ENCODE measurements at regions not wholly inside any gene's neighbourhood (a gene's known extent, or its start where the extent isn't known, plus 50 kb on each side); places are given as distances from the start of the nearest gene placed in this dataset.

DNA sequence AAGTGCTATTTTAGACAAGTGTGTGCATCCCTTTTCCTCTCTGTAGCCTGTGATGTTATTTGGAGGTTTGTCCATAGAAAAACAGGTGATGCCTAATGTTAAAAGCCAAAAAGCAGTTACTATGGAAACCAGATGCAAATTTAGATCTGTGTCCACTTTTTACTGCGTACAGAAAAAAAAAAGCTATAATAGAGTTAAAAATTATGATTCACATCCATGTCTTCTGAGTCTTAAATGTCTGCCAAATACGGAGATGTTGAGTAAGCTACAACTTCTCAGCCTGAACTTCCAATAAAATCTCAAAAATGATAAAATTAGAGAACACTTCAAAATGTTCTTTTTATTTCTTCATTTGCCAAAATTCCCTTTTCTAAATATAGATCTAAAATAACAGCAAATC, 74.2 kb upstream of the GAP43 start:
- no peak for DNase-seq (ENCODE audit: low read depth)
- TF ChIP-seq MAX (IDR thresholded peaks at IDR 0.05; ENCODE audit: low read depth, low read length): no peak
- TF ChIP-seq MYC (IDR thresholded peaks at IDR 0.05; ENCODE audit: low read depth, low read length): no peak
- no peak for TF ChIP-seq POLR2A (IDR thresholded peaks at IDR 0.05; ENCODE audit: extremely low read depth, insufficient read length)
- TF ChIP-seq, protein P1, sequence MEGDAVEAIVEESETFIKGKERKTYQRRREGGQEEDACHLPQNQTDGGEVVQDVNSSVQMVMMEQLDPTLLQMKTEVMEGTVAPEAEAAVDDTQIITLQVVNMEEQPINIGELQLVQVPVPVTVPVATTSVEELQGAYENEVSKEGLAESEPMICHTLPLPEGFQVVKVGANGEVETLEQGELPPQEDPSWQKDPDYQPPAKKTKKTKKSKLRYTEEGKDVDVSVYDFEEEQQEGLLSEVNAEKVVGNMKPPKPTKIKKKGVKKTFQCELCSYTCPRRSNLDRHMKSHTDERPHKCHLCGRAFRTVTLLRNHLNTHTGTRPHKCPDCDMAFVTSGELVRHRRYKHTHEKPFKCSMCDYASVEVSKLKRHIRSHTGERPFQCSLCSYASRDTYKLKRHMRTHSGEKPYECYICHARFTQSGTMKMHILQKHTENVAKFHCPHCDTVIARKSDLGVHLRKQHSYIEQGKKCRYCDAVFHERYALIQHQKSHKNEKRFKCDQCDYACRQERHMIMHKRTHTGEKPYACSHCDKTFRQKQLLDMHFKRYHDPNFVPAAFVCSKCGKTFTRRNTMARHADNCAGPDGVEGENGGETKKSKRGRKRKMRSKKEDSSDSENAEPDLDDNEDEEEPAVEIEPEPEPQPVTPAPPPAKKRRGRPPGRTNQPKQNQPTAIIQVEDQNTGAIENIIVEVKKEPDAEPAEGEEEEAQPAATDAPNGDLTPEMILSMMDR (IDR thresholded peaks at IDR 0.05; ENCODE audit: low read depth, low read length): no peak
- no peak overlapping the region for H3K4me3 ChIP-seq (ENCODE audit: low read depth, low read length)

GRCh38 chr3:115550285-115550761, 73.0 kb upstream of the GAP43 start:
- no peak for TF ChIP-seq MAX (IDR thresholded peaks at IDR 0.05; ENCODE audit: low read depth, low read length)
- no peak for TF ChIP-seq MYC (IDR thresholded peaks at IDR 0.05; ENCODE audit: low read depth, low read length)
- TF ChIP-seq POLR2A (IDR thresholded peaks at IDR 0.05; ENCODE audit: extremely low read depth, insufficient read length): no peak
- TF ChIP-seq, protein P1 (IDR thresholded peaks at IDR 0.05; ENCODE audit: low read depth, low read length): no peak
- no peak overlapping the region for H3K4me3 ChIP-seq (ENCODE audit: low read depth, low read length)
- no peak for DNase-seq (ENCODE audit: low read depth)

- H3K4me3 ChIP-seq (ENCODE audit: low read depth, low read length): no peak overlapping the region
- TF ChIP-seq POLR2A (IDR thresholded peaks at IDR 0.05; ENCODE audit: extremely low read depth, insufficient read length): no peak
- no peak for TF ChIP-seq MYC (IDR thresholded peaks at IDR 0.05; ENCODE audit: low read depth, low read length)
- TF ChIP-seq, protein P1 (IDR thresholded peaks at IDR 0.05; ENCODE audit: low read depth, low read length): no peak
- no peak for TF ChIP-seq MAX (IDR thresholded peaks at IDR 0.05; ENCODE audit: low read depth, low read length)
- DNase-seq (ENCODE audit: low read depth): no peak
These were observed 72.3 kb upstream of the GAP43 start for GRCh38 chr3:115551016-115551415.

- TF ChIP-seq, protein P1 (IDR thresholded peaks at IDR 0.05; ENCODE audit: low read depth, low read length): no peak
- no peak for TF ChIP-seq POLR2A (IDR thresholded peaks at IDR 0.05; ENCODE audit: extremely low read depth, insufficient read length)
- no peak for TF ChIP-seq MYC (IDR thresholded peaks at IDR 0.05; ENCODE audit: low read depth, low read length)
- TF ChIP-seq MAX (IDR thresholded peaks at IDR 0.05; ENCODE audit: low read depth, low read length): no peak
- DNase-seq (ENCODE audit: low read depth): no peak
- no peak overlapping the region for H3K4me3 ChIP-seq (ENCODE audit: low read depth, low read length)
These were observed 71.3 kb upstream of the GAP43 start for GRCh38 chr3:115552007-115552406.

DNA sequence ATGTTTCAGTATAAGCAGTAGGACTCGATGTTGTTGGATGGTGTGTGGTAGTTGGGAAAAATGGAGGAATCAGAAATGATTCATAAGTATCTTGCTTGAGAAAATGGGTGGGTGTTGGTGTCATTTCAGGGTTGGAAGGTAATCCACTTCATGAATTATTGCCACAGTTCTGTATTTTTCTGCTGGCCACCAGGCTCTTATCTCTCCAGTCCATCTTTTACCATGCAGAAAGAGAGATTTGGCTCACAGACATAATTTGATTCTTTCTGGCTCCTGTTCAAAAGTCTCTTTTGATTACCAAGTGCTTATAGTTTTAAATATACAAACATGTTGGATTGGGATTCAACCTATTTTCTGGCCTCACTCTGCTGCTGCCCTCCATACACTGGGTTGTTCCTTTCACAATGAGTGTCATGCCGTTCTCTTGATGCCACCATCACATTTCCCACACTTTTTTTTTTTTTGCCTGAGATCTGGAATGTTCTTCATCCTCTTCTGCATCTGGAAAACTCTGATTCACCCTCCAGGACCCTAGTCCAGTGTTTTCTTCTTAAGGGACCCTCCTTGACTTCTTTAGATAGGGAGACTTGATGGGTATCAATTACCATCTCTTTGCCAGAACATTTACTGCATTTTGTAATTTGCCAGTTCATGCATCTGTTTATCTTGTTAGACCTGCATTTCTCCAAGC, 69.4 kb upstream of the GAP43 start:
- DNase-seq (ENCODE audit: low read depth): no peak
- no peak overlapping the region for H3K4me3 ChIP-seq (ENCODE audit: low read depth, low read length)
- TF ChIP-seq MAX (IDR thresholded peaks at IDR 0.05; ENCODE audit: low read depth, low read length): no peak

DNA sequence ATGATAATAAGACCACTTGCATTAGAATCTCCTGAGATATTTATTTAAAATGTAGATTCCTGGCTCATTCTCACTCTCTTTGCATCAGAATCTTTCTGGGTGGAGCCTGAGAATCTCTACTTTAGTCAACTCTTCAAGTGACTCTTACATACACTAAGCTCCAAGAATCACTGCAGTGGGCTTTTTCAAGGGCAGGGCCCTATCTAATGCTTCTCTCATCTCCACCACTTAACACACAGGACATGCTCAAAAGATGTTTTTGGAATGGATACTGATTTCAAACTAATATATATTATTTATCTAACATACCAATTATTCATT, 68.9 kb upstream of the GAP43 start:
- TF ChIP-seq POLR2A (IDR thresholded peaks at IDR 0.05; ENCODE audit: extremely low read depth, insufficient read length) (no peak), MAX (IDR thresholded peaks at IDR 0.05; ENCODE audit: low read depth, low read length) (no peak), MYC (IDR thresholded peaks at IDR 0.05; ENCODE audit: low read depth, low read length) (no peak)
- TF ChIP-seq, protein P1 (IDR thresholded peaks at IDR 0.05; ENCODE audit: low read depth, low read length): no peak
- DNase-seq (ENCODE audit: low read depth): no peak
- no peak overlapping the region for H3K4me3 ChIP-seq (ENCODE audit: low read depth, low read length)
